Neural cell (in vitro differentiated cells): ENCODE measurements at regions not wholly inside any gene's neighbourhood (a gene's known extent, or its start where the extent isn't known, plus 50 kb on each side); places are given as distances from the start of the nearest gene placed in this dataset.

Experiments
- H2AFZ ChIP-seq: fragments of 200-600, 300-800 bp; sonication (generic), shearing (Covaris generic); 2 replicates; pipeline ENCODE4 v1.6.0; 2014; ENCODE audit warnings: low read depth, mild to moderate bottlenecking, antibody characterized with exemption, low read length, moderate library complexity
- H3F3A ChIP-seq: fragments of 200-600 bp; shearing (Covaris generic); 2 replicates; pipeline ENCODE4 v1.6.1; 2016; ENCODE audit warnings: mild to moderate bottlenecking, moderate library complexity, mixed read lengths, antibody characterized with exemption, low read length; ENCODE audit not compliant: insufficient read depth, poor library complexity, severe bottlenecking
- H3K27ac ChIP-seq: fragments of 200-600, 300-800 bp; sonication (generic), shearing (Covaris generic); 2 replicates; pipeline ENCODE4 v1.5.1; 2014; ENCODE audit warnings: mild to moderate bottlenecking, low read length, moderate library complexity
- H3K27me3 ChIP-seq: fragments of 300-800, 200-600 bp; sonication (generic), shearing (Covaris generic); 2 replicates; pipeline ENCODE4 v1.6.0; 2014; ENCODE audit warnings: mild to moderate bottlenecking, low read depth, low read length, moderate library complexity; ENCODE audit not compliant: insufficient read depth
- H3K36me3 ChIP-seq: fragments of 300-800, 200-600 bp; sonication (generic), shearing (Covaris generic); 2 replicates; pipeline ENCODE4 v1.5.1; 2014; ENCODE audit warnings: mild to moderate bottlenecking, antibody characterized with exemption, low read length, moderate library complexity; ENCODE audit not compliant: insufficient read depth
- H3K4me2 ChIP-seq: fragments of 300-800, 200-600 bp; sonication (generic), shearing (Covaris generic); 2 replicates; pipeline ENCODE4 v1.6.0; 2014; ENCODE audit warnings: mild to moderate bottlenecking, low read length
- H3K4me3 ChIP-seq: fragments of 300-800, 200-600 bp; sonication (generic), shearing (Covaris generic); 2 replicates; pipeline ENCODE4 v1.5.1; 2014; ENCODE audit warnings: mild to moderate bottlenecking, low read length, moderate library complexity
- H3K79me2 ChIP-seq: fragments of 200-600 bp; shearing (Covaris generic); replicated peaks from 2 replicates; pipeline ENCODE4 v1.6.0; 2014; ENCODE audit warnings: mild to moderate bottlenecking, low read length, moderate library complexity; ENCODE audit not compliant: insufficient read depth
- H3K9ac ChIP-seq: fragments of 300-800, 200-600 bp; sonication (generic), shearing (Covaris generic); 2 replicates; pipeline ENCODE4 v1.6.1; 2016; ENCODE audit warnings: mild to moderate bottlenecking, low read length, mixed read lengths
- H3K9me2 ChIP-seq: fragments of 200-600 bp; shearing (Covaris generic); 2 replicates; pipeline ENCODE4 v1.6.1; 2016; ENCODE audit warnings: mild to moderate bottlenecking, low read length, mixed read lengths; ENCODE audit not compliant: insufficient read depth
- H3K9me3 ChIP-seq: fragments of 200-600, 300-800 bp; sonication (generic), shearing (Covaris generic); 2 replicates; pipeline ENCODE4 v1.6.1; 2016; ENCODE audit warnings: mild to moderate bottlenecking, mixed run types, low read length, moderate library complexity, mixed read lengths
- H4K20me1 ChIP-seq: fragments of 200-600 bp; shearing (Covaris generic); 2 replicates; pipeline ENCODE4 v1.6.1; 2016; ENCODE audit warnings: mild to moderate bottlenecking, mixed run types; ENCODE audit not compliant: insufficient read depth
- CTCF ChIP-seq: fragments of 450-650 bp; IDR thresholded peaks from 2 replicates; pipeline ENCODE4 v1.5.1; 2014; ENCODE audit warnings: antibody characterized with exemption, mild to moderate bottlenecking, moderate library complexity; ENCODE audit not compliant: poor library complexity, severe bottlenecking
- EP300 ChIP-seq: fragments of 450-650 bp; conservative IDR thresholded peaks from 2 replicates; pipeline ENCODE4 v1.6.1; 2014; ENCODE audit warnings: antibody characterized with exemption, mild to moderate bottlenecking, moderate library complexity; ENCODE audit not compliant: poor library complexity, severe bottlenecking
- EZH2 ChIP-seq: fragments of 200-600, 300-800 bp; shearing (Covaris generic), sonication (generic); IDR thresholded peaks from 2 replicates; pipeline ENCODE4 v1.6.1; 2014; ENCODE audit warnings: antibody characterized with exemption, low read length, borderline replicate concordance, mild to moderate bottlenecking; ENCODE audit not compliant: insufficient read depth, poor library complexity, severe bottlenecking
- MXI1 ChIP-seq: fragments of 450-650 bp; conservative IDR thresholded peaks from 2 replicates; pipeline ENCODE4 v1.6.1; 2014; ENCODE audit warnings: antibody characterized with exemption, mild to moderate bottlenecking; ENCODE audit not compliant: poor library complexity, severe bottlenecking
- POLR2AphosphoS5 ChIP-seq: IDR thresholded peaks from 2 replicates; pipeline ENCODE4 v1.6.1; 2012
- RAD21 ChIP-seq: fragments of 450-650 bp; conservative IDR thresholded peaks from 2 replicates; pipeline ENCODE4 v1.6.1; 2014; ENCODE audit warnings: antibody characterized with exemption, mild to moderate bottlenecking, moderate library complexity
- REST ChIP-seq: IDR thresholded peaks from 2 replicates; pipeline ENCODE4 v1.6.1; 2012; ENCODE audit warnings: borderline replicate concordance
- SMC3 ChIP-seq: fragments of 450-650 bp; conservative IDR thresholded peaks from 2 replicates; pipeline ENCODE4 v1.6.1; 2014; ENCODE audit warnings: antibody characterized with exemption, mild to moderate bottlenecking, moderate library complexity; ENCODE audit not compliant: poor library complexity
- TAF1 ChIP-seq: IDR thresholded peaks from 2 replicates; pipeline ENCODE4 v1.6.1; 2012; ENCODE audit warnings: low read depth

GRCh38 chr2:138238908-138239307 lies 262.7 kb upstream of the SPOPL start:
- no peak for TF ChIP-seq POLR2AphosphoS5
- no peak for TF ChIP-seq CTCF
- no peak for TF ChIP-seq EZH2
- TF ChIP-seq REST: no peak
- no peak for TF ChIP-seq SMC3
- TF ChIP-seq MXI1: no peak
- no peak for TF ChIP-seq TAF1
- TF ChIP-seq RAD21: no peak
- TF ChIP-seq EP300: no peak
- H3K9ac ChIP-seq: no peak overlapping the region
- no peaks in the 10 kb centered on the region for H4K20me1 ChIP-seq
- H3K4me3 ChIP-seq: no peak overlapping the region
- H2AFZ ChIP-seq: no peak overlapping the region
- no peak overlapping the region for H3K4me2 ChIP-seq
- no peaks in the 10 kb centered on the region for H3K79me2 ChIP-seq
- no peaks in the 10 kb centered on the region for H3K9me2 ChIP-seq
- no peak overlapping the region for H3K27ac ChIP-seq
- H3K9me3 ChIP-seq: no peaks in the 10 kb centered on the region
- no peaks in the 10 kb centered on the region for H3F3A ChIP-seq
- no peaks in the 10 kb centered on the region for H3K36me3 ChIP-seq
- no peaks in the 10 kb centered on the region for H3K27me3 ChIP-seq

GRCh38 chr2:138239902-138240491 lies 261.6 kb upstream of the SPOPL start:
- H2AFZ ChIP-seq: no peak overlapping the region
- no peaks in the 10 kb centered on the region for H4K20me1 ChIP-seq
- H3K27ac ChIP-seq: no peak overlapping the region
- TF ChIP-seq EP300: no peak
- no peak for TF ChIP-seq POLR2AphosphoS5
- TF ChIP-seq EZH2: no peak
- no peak for TF ChIP-seq TAF1
- TF ChIP-seq CTCF: no peak
- no peak for TF ChIP-seq SMC3
- TF ChIP-seq REST: no peak
- no peak for TF ChIP-seq RAD21
- TF ChIP-seq MXI1: no peak
- H3K4me3 ChIP-seq: no peak overlapping the region
- H3K4me2 ChIP-seq: no peak overlapping the region
- H3F3A ChIP-seq: no peaks in the 10 kb centered on the region
- no peaks in the 10 kb centered on the region for H3K9me3 ChIP-seq
- no peaks in the 10 kb centered on the region for H3K9me2 ChIP-seq
- H3K79me2 ChIP-seq: no peaks in the 10 kb centered on the region
- no peaks in the 10 kb centered on the region for H3K36me3 ChIP-seq
- no peaks in the 10 kb centered on the region for H3K27me3 ChIP-seq
- no peak overlapping the region for H3K9ac ChIP-seq
